GM12892 (cell line): ENCODE measurements at regions not wholly inside any gene's neighbourhood (a gene's known extent, or its start where the extent isn't known, plus 50 kb on each side); places are given as distances from the start of the nearest gene placed in this dataset.

Source experiments
- DNase-seq: peaks from one replicate; pipeline ENCODE4 v3.0.0; 2011; ENCODE audit not compliant: insufficient read length
- FAIRE-seq: peaks from 2 replicates; lab custom pipeline; 2011; peaks lifted over from hg19 to GRCh38; lab: Jason Lieb, UNC
- POLR2A ChIP-seq: IDR thresholded peaks from 2 replicates; pipeline ENCODE4 v1.6.1; 2011; ENCODE audit warnings: low read depth, low read length, control low read depth
- POLR2AphosphoS5 ChIP-seq: IDR thresholded peaks from 2 replicates; pipeline ENCODE4 v1.6.1; 2011; ENCODE audit warnings: low read depth, low read length, control low read depth
- TAF1 ChIP-seq: IDR thresholded peaks from 2 replicates; pipeline ENCODE4 v1.6.1; 2011; ENCODE audit warnings: low read depth, mild to moderate bottlenecking, control low read depth, low read length, borderline replicate concordance

DNA sequence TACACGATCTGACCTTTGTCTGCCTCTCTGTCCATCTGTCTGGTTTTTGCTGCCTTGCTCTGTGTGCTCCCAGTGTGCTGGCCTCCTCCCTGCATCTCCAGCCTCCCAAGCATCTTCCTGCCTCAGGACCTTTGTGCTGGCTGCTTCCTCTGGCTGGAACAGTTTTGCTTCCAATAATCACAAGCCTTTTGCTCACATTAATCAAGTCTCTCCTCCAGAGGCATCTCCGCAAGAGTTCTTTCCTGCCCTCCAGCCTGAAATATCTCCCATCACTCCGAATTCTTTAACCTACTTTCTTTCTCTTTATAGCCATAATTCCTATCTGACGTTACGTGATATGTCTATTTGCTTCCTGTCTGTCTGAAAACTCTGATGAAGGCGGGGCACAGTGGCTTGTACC lies 267.1 kb downstream of the ABCC12 start:
- FAIRE-seq, result no peak

DNA sequence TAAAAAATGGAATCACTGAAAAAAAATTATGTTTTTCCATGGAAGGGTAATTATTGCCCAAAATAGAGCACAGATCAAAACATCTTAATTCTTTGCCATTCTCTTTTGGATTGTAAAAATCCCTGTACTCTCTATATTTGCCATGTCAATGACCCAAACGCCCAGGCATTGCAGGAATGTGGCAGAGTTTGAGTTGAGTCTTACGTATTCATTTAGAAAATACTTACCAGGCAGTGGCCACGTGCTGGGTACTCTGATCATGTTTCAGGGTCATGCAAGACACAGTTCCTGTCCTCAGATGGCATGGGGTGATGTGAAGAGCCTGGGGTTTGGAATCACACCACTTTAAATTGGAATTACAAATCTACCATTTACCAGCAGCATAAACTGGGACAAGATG lies 267.7 kb downstream of the ABCC12 start:
- DNase-seq, result no peak
- FAIRE-seq, result no peak
- TF ChIP-seq POLR2A, result no peak
- no peak for TF ChIP-seq TAF1
- no peak for TF ChIP-seq POLR2AphosphoS5

More for the DNA sequence above, 267.1 kb downstream of the ABCC12 start:
- TF ChIP-seq TAF1 (no peak), POLR2AphosphoS5 (no peak), POLR2A (no peak)
- no peak for DNase-seq

DNA sequence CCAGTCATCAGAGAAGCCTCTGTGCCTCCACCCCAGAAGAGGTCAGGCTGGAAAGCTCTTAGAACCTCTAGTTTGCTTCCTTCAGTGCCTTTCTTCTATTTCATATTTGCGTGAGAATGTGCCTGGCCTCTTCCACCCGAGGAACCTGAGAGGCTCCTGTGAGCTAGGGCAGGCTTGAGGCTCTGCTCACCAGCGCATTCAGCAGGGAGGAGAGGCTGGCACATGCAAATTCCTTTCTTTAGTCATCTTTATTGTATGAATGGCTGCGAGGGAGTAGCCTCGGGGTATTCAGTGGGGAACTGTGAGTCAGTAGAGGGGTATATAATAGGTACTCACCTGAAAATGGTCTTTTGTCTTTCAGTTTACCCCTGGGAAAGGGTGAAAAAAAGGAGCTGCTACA lies 268.3 kb downstream of the ABCC12 start:
- FAIRE-seq (no peak), DNase-seq (no peak)
- TF ChIP-seq POLR2AphosphoS5 (no peak), TAF1 (no peak)

DNA sequence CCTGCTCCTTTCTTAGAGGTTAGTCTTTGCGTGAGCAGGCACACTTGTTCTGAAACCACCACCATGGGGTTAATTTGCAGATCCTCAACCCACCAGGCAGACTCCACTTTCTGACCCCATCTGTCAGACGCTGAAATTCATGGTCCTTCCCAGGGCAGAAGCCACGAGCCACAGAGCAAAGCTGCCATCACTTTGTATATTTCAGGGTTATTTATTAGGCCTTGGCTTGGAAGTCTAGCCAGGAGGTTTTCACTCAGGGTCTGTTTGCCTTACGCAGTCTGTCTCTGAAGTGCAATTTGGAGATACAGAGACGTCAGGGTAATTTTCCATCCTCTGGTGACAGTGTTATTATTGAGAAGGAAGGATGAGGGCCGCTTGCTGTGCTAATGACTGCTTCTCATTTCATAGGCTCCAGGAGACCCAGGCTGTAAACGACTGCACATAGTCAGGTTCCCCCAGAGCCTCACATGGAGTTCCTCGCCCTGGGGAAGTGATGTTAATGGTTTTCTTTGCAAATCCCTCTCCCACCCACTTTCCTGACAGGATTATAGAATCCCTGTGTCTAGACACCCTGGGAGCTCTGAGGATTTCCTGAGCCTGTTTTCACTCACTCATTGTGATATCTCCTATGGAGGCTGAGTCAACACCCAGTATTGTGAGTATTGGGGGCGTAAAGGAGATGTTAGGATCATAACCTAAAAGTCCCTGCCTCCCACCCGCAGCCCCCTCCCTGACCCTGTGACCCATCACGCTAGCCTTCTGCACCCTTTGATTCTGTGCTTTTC lies 269.0 kb downstream of the ABCC12 start:
- FAIRE-seq, result no peak
- TF ChIP-seq POLR2AphosphoS5 (no peak), TAF1 (no peak), POLR2A (no peak)
- no peak for DNase-seq

DNA sequence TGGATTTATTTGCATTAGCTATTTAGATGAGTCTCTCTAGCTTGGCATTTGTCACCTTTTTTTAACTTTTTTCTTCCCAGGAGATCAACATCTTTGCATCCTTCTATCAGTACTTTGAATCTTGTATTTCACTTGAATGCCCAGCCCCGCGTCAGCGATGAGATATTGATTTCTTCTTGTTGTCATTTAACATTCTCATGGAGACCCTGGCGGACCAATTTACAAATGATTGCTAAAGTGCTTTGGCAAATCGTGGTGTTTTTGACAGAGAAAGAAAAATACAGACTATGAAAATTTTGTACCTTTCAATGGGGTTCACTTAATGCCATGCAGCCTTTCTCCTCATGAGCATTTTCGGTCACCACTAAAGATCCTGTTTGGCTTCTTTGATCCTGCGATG lies 269.7 kb downstream of the ABCC12 start:
- FAIRE-seq, result no peak
- TF ChIP-seq POLR2AphosphoS5, result no peak
- no peak for TF ChIP-seq POLR2A
- TF ChIP-seq TAF1, result no peak
- no peak for DNase-seq

DNA sequence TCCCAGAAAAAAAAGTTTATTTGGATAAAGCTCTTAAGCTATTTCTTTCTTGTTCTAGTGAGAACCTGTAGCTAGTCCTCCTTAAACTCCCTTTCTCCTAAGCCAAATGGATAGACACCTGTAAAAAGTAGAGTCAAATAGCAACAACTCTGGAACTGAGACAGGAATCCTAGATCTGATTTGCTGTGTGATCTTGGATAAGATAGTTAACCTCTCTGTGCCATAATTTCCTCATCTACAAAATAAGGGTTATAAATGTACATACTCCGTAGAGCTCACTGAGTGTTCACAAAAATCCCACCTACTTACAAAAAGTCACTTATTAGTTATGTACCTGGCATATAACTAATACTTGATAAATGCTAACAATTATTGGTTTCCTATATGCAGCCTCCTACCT lies 270.3 kb downstream of the ABCC12 start:
- no peak for DNase-seq
- TF ChIP-seq TAF1, result no peak
- no peak for TF ChIP-seq POLR2AphosphoS5
- FAIRE-seq, result no peak

DNA sequence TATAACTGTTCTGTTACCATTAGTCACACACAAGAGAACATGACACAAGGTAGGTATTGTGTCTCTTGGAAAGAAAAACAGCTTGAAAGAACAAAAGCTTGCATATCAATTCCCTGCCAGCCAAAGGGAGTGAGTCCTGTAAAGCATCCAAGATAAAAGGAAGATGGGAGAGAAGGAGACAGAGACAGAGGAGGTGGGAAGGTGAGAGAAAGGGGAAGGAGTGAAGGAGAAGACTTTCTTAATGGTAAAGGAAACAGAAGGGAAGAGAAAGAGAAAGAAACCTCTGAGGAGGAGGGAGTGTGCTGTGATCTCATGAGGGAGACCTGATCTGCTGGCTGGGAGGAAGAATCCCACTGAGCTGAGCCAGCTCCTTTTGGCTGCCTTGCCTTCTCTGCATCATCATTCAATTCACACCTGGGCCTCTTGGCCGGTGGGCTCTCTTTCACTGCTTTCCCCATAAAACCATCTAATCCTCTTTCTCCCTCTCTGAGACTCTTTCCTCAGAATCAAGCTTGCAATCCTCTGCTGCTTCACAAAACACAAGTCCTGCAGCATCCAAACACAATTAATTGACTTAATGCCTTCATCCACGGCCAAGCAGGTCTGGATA lies 271.6 kb downstream of the ABCC12 start:
- DNase-seq (no peak), FAIRE-seq (no peak)
- TF ChIP-seq TAF1 (no peak), POLR2AphosphoS5 (no peak), POLR2A (no peak)

DNA sequence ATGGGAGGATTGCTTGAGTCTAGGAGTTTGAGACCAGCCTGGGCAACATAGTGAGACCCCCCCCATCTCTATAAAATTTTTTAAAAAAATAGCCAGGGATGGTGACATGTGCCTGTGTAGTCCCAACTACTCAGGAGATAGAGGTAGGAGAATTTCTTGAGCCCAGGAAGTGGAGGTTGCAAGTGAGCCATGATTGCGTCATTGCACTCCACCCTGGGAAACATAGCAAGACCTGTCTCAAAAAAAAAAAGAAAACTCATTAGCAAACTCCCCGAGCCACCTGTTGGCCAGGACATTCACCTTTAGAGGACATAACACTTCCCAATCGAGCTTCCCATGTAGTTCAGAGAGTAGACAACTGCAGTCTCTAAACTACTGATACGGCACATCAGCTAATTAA lies 274.2 kb downstream of the ABCC12 start:
- FAIRE-seq (no peak), DNase-seq (no peak)
- TF ChIP-seq POLR2AphosphoS5 (no peak), TAF1 (no peak), POLR2A (no peak)

DNA sequence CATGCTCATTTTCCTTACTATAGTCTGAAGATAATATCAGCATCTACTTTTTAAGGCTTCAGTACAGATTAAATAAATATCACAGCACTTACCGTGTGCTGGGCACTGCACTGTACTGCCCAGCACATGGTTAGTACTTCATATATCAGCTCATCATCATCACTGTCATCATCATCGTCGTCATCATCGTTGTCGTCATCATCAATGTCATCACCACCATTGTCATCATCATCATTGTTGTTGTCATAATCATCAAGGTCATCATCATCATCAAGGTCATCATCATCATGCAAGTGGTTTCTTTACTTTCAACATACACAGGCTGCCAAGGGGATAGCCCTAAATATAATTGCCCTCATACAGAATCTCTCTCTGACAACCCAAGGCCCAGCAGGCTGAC lies 275.1 kb downstream of the ABCC12 start:
- no peak for FAIRE-seq

DNA sequence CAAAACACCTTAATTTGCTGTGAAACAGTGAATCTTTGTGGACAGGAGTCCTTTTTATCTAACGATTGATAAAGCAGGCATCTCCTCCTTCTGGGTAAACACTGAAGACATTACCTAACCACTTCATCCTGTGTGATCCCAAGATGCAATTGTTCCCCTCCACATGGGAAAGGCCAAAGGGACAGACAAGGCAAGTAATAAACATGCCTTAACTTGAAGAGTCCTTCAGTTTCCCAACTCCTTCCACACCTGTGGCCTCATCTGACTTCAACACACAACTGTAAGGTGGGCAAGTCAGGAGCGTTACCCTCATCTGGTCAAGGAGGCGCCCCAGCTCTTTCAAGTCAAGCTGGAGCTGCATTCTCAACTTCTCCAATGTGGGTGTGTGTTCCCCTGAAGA lies 278.6 kb downstream of the ABCC12 start:
- FAIRE-seq (no peak), DNase-seq (no peak)
- TF ChIP-seq POLR2AphosphoS5 (no peak), POLR2A (no peak), TAF1 (no peak)

More for the DNA sequence above, 275.1 kb downstream of the ABCC12 start:
- DNase-seq, result no peak
- TF ChIP-seq POLR2AphosphoS5, result no peak
- TF ChIP-seq POLR2A, result no peak
- no peak for TF ChIP-seq TAF1

DNA sequence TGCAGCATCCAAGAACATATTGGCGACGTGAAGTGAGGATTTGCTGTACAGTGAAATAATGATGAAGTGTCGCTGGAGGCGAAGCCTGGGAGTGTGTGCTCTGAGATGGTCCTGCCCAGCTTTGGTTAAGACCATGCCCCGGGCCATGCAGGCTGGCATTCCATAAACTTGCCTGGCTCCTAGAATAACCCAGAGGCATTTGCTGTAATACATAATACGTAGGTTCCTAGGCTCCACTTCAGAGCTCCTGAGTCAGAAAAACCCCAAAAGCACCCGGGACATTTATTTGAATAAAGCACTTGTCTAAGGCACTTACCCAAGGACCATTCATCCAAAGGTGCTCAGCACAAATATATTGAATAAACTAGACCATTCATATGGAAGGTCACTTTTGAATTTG lies 279.3 kb downstream of the ABCC12 start:
- TF ChIP-seq TAF1 (no peak), POLR2A (no peak), POLR2AphosphoS5 (no peak)
- FAIRE-seq (no peak), DNase-seq (no peak)

DNA sequence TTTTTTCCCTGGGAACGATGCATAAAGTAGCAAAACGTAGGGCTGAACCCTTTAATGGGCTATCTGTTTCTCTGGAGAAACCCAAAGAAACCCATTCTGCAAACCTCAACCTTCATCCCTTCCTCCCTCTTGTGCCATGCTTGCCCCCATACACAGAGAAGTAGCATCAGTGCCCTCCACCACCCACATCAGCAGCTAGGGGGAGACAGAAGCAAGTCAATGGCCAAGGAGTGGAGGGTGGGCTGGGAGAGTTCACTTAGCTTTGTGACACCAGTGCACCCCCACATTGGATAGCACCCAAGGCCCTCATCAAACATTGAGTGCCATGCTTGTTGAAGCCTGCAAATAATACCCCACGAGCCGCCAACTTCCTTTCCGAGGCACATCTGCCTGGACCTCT lies 282.4 kb downstream of the ABCC12 start:
- TF ChIP-seq POLR2AphosphoS5 (no peak), TAF1 (no peak), POLR2A (no peak)
- FAIRE-seq (no peak), DNase-seq (no peak)

DNA sequence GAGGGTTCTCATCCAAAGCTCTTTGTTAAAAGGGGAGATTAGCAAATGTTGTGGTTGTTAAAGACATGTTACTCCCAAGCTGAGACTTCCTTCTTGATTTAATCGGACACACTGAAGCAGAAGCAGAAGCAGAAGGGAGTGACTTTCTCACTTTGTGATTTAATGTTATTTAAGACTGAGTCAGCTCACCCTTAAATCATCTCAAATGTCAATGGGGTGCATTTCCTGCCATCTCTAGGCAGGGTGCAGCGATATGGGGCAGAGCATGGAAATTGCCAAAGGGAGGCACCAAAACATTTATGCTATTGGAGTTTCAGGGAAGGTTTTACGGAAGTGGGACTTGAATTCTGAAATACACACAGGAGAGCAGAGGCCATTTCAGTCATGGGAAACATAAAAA lies 283.6 kb downstream of the ABCC12 start:
- DNase-seq (no peak), FAIRE-seq (no peak)
- TF ChIP-seq TAF1 (no peak), POLR2A (no peak), POLR2AphosphoS5 (no peak)
